HG02610 (cell line): ENCODE measurements at regions not wholly inside any gene's neighbourhood (a gene's known extent, or its start where the extent isn't known, plus 50 kb on each side); places are given as distances from the start of the nearest gene placed in this dataset.

Source experiments
- ATAC-seq: cut with Tn5 transposase; IDR thresholded peaks from one replicate; pipeline ENCODE4 v1.9.1; 2021; ENCODE audit warnings: mild to moderate bottlenecking, moderate library complexity; ENCODE audit not compliant: unreplicated experiment

GRCh38 chr5:2181149-2181548, 298.4 kb upstream of the IRX4 start:
- ATAC-seq: no peak

DNA sequence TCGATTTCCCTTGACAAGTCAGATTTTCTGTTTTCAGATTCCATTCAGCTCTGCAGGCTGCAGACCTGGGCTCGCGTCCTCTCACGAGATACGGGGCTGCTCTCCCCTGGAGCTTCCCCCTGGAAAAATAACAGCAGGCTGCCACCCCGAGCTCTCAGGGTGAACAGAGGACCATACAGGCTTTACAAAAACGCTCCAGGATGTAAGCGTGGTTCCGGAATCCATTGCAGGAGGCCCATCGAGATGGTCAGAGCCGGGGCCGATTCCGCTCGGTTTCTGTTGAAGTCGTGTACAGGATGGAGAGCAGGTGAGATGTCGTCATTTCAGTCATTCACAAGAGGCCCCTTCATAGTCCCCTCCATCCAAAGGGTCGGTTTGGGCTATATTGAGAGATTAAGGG, 297.7 kb upstream of the IRX4 start:
- no peak for ATAC-seq

DNA sequence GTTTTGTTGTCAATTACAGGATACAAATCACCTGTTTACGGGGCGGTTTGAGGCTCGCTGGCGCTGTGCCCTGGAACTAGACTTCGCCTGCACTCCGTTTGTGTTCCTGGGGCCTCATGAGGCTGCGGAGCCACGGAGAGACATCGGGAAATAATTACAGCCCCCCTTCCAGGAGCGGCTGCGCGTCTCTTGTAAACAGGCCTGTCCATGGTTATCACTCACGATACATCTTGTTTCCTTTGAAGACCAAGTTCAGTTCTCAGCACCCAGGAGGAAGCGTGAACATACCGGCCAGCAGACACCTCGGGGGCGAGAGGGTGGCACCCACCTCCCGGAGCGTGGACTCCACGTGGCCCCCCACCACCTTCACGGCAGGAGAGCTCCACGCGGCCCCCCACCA, 297.1 kb upstream of the IRX4 start:
- no peak for ATAC-seq

DNA sequence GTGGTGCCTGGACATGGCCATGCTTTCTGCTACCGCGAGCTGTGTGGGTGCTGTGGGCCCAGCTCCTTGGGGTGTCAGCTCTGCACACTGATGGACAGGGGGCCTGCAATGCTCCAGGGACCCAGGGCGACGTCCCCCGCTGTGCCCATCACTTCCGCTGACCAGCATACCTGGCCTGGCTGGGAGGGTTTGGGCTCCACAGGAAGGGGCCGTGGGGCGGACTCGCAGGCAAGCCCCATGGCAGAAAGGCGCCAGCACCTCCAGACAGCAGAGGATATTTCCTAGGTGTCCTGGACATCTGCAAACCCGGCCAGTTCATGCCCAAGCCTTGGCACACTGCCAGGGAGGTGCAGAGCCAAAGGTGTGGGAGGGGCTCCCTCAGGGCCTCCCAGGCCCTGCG, 295.8 kb upstream of the IRX4 start:
- ATAC-seq: no peak

GRCh38 chr5:2178071-2178477, 295.3 kb upstream of the IRX4 start:
- no peak for ATAC-seq

GRCh38 chr5:2177244-2177643, 294.5 kb upstream of the IRX4 start:
- no peak for ATAC-seq

DNA sequence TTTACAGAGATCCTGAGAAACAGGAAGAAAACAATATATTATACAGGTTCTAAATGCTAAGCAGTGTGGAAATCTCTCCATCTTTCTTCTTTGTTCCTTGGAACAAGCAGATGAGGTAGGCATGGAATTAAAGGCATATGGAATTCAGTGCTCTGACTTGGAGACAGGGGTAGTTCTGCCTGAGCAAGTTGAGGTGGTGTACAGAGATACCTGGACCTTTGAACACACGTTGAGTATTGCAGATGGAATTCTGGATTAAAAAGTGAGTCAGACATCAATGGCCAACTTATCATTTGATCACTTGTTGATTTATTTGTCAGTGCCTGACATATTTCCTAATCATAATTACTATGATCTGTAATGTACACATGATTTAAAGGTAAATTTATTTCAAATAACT, 293.9 kb upstream of the IRX4 start:
- ATAC-seq: no peak

GRCh38 chr5:2175842-2176404, 293.2 kb upstream of the IRX4 start:
- ATAC-seq: no peak

- ATAC-seq: no peak
These were observed 292.3 kb upstream of the IRX4 start for GRCh38 chr5:2175041-2175440.

DNA sequence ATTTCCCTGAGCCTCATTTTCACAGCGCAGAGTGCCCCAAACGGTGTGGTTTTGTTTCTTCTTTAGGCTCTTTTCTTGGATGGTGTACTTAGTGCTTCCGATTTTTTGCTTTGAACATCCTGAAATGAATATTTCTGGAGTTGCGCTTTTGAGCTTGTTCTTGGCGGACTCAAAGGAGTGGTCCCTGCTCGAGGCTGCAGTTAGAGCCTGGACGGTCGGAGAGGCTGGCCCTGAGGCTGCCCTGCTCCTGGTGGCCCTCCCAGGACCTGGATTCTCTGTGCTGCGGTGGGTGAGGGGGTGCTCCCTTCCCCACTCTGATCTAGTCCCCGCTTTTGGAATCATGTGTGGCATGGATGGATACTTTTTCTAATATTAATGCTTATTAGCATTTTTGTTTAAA, 291.8 kb upstream of the IRX4 start:
- no peak for ATAC-seq

- no peak for ATAC-seq
These were observed 290.6 kb upstream of the IRX4 start for GRCh38 chr5:2173151-2173834.

- no peak for ATAC-seq
These were observed 289.7 kb upstream of the IRX4 start for GRCh38 chr5:2172471-2172870.

- no peak for ATAC-seq
These were observed 288.0 kb upstream of the IRX4 start for GRCh38 chr5:2170761-2171160.

DNA sequence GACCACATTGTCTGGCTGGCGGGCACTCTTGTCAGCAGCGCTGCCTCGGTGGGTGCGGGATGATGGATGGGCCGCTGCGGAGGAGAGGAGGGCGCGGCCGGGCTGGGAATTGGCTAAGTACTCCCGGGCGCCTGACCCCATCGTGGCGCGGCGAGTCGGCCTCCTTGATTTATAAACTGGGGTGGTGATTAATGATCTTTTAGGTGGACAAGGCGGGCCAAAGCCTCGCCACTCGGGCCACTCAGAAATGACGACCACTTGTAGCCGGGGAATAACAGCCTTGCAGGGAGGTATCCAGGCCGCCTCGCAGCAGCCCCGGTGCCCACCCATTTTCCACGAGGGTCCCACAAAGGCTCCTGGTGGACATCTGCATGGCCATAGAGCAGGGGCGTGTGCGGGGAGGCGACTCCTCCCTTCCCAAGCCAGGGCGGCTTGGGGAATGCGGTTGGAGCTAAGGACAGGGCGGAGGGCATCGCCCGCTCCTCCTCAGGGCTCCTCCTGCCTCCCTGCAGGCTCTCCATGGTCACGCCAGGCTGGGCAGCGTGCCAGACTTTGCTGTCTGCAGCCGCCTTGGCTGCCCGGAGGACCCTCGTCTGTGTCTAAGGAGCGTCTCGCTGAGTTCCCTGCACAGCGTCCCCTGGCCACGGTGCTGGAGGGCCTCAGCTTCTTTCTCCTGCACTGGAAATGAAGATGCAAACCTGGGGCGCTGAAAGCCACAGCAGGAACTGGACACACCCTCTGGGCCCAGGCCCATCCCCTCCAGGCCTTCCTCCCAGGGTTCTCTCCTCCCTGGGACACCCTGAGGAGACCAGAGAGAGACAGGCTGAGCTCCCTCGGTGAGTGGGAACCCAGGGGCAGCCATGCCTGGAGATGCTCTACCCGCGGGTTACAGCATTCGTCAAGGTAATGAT, 287.4 kb upstream of the IRX4 start:
- ATAC-seq: no peak

DNA sequence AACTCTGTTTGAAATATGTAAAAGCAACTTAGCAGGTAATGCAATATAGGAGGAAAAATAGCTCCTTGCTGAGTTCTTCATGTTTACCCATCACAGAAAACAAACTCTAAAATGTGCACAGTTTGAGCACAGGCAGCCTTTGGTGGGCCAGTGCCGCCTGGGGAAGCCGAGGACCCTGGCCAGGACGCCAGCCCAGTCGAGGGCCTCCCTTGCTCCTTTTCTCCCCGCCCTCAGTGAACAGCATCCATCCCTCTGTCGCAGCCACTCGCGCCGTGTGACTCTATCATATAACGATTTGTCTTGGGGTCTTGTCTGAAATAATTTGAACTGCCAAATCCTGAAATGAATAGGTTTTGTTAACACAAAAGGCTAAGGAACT, 286.7 kb upstream of the IRX4 start:
- ATAC-seq: no peak

DNA sequence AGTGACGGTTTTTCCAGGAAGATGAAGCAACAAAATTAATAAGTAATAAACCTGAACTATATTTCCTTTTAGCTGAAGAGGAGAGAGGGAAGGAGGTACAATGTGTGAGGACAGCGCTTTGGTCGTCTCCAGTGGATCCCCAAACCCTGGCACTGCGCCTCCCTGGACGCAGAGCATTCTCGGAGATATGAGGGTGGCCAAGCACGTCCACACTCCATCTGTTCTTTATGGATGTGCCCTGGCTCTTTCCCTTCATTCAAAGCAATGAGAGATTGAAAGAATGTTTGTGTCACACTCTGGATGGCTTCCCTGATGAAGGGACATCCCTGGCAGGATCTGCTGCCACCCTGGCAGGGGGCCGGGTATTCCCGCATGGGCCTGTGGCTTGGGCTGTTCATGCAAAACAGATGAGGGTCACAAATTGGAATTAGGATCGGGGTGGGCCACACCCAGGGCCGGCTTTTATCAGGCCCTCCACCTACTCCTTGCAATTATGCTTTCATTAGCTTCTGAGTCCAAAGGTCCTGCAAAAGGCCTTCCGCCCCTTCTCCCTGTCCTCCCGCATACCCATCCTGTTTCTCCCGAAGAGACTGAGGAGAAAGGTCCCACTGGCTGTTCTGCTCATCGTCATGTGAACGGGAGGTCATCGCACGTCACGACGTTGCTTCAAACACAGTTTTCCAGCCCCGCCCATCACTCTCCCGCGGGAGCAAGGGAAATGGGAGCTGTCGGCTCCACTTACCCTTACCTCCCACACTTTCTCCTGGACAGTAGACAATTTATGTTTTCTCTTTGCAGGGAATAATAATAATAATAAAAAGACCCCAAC, 286.1 kb upstream of the IRX4 start:
- ATAC-seq: no peak

- no peak for ATAC-seq
These were observed 284.9 kb upstream of the IRX4 start for GRCh38 chr5:2167671-2168070.

- no peak for ATAC-seq
These were observed 284.3 kb upstream of the IRX4 start for GRCh38 chr5:2166979-2167377.

GRCh38 chr5:2166306-2166978, 283.7 kb upstream of the IRX4 start:
- no peak for ATAC-seq

DNA sequence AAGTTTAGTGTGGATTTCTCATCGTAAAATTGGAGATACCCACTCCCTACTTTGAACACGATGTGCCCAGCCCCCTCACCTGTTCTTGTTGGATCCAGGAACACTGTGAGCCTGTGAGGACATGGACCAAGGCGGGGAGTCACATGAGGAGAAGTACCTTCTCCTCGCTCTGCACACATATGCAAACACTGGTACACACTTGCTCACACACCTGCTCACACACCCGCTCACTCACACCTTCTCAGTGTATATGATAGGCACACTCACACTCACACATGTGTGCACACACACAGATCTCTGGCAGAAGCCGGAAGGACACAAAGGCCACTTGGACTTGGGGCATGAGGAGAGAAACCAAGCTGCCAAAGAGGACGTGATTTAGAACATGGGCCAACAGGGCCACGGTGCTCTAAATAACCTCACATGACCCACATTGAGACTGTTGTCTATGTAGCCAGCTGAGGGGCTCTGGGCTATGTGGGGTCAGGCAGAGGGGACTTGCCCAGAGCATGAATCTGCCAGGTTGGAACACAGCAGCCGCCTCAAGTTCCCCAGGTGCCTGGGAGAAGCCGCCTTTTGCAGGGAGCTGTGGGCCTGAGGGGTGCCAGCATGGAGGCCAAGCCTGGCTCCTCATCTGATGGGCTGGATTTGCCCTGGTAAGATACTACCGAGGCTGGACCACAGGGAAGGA, 283.0 kb upstream of the IRX4 start:
- no peak for ATAC-seq
